Thoracic aorta (tissue), 2 donors: ENCODE measurements at regions not wholly inside any gene's neighbourhood (a gene's known extent, or its start where the extent isn't known, plus 50 kb on each side); places are given as distances from the start of the nearest gene placed in this dataset.
A peak's percentile ranks its signal among the peaks of the same experiment; 100 is the strongest.

Source experiments
- ATAC-seq: fragments of 150-250 bp; one replicate; pipeline ENCODE4 v1.8.0; 2017; ENCODE audit warnings: low read depth; ENCODE audit not compliant: insufficient number of reproducible peaks, low FRiP score
- DNase-seq: peaks from one replicate; pipeline ENCODE4 v3.0.0-alpha.2; 2020; ENCODE audit warnings: low spot score
- H3K27ac ChIP-seq, 2 donors: fragments of 200-600 bp; sonication (generic); 1 replicate in 1 of 2; 2 replicates in 1 of 2; pipeline ENCODE4 v1.5.1; 2016; ENCODE audit warnings: mild to moderate bottlenecking in 2 of 2, moderate library complexity in 2 of 2
- H3K27me3 ChIP-seq: fragments of 200-600 bp; sonication (generic); replicated peaks from 2 replicates; pipeline ENCODE4 v1.6.0; 2016; ENCODE audit warnings: mild to moderate bottlenecking; ENCODE audit not compliant: insufficient read depth
- H3K36me3 ChIP-seq: fragments of 200-600 bp; sonication (generic); one replicate; pipeline ENCODE4 v1.5.1; 2016
- H3K4me1 ChIP-seq, 2 donors: fragments of 200-600 bp; sonication (generic); 1 replicate in 1 of 2; 2 replicates in 1 of 2; pipeline versions ENCODE4 v1.5.1 to v1.6.0; 2016; ENCODE audit warnings: low read depth in 2 of 2, mild to moderate bottlenecking in 1 of 2; ENCODE audit not compliant: control insufficient read depth in 1 of 2
- H3K4me3 ChIP-seq: fragments of 200-600 bp; sonication (generic); 2 replicates; pipeline ENCODE4 v1.5.1; 2016; ENCODE audit warnings: mild to moderate bottlenecking
- H3K9me3 ChIP-seq: fragments of 200-600 bp; sonication (generic); 2 replicates; pipeline ENCODE4 v1.5.1; 2016
- CTCF ChIP-seq: fragments of 200-600 bp; sonication (generic); IDR thresholded peaks from one replicate; pipeline ENCODE4 v1.5.1; 2019; ENCODE audit warnings: antibody characterized with exemption

GRCh38 chr3:72595376-72595775 lies 252.9 kb downstream of the SHQ1 start:
- Histone ChIP-seq H3K27ac (no peak overlapping the region), H3K4me3 (no peak overlapping the region), H3K4me1 (peaks cover 0 to 16% of the 10 kb centered on the region in 2 donors), H3K36me3 (no peaks in the 10 kb centered on the region), H3K9me3 (no peaks in the 10 kb centered on the region), H3K27me3 (no peaks in the 10 kb centered on the region)
- TF ChIP-seq CTCF, result no peak
- DNase-seq (no peak), ATAC-seq (no peak)

GRCh38 chr3:72594615-72595215 lies 253.5 kb downstream of the SHQ1 start:
- Histone ChIP-seq H3K27ac (no peak overlapping the region), H3K27me3 (no peaks in the 10 kb centered on the region), H3K9me3 (no peaks in the 10 kb centered on the region), H3K4me1 (peaks cover 0 to 16% of the 10 kb centered on the region in 2 donors), H3K4me3 (no peak overlapping the region), H3K36me3 (no peaks in the 10 kb centered on the region)
- ATAC-seq (no peak), DNase-seq (no peak)
- no peak for TF ChIP-seq CTCF

GRCh38 chr3:72593881-72594397 lies 254.3 kb downstream of the SHQ1 start:
- no peaks in the 10 kb centered on the region for H3K36me3 ChIP-seq
- no peaks in the 10 kb centered on the region for H3K27me3 ChIP-seq
- peaks cover 0 to 16% of the 10 kb centered on the region in 2 donors for H3K4me1 ChIP-seq
- H3K9me3 ChIP-seq, result no peaks in the 10 kb centered on the region
- H3K4me3 ChIP-seq, result no peak overlapping the region
- ATAC-seq, result no peak
- no peak overlapping the region for H3K27ac ChIP-seq
- no peak for DNase-seq
- TF ChIP-seq CTCF, result no peak

- Histone ChIP-seq H3K4me3 (no peak overlapping the region), H3K4me1 (peaks cover 0 to 16% of the 10 kb centered on the region in 2 donors), H3K27me3 (no peaks in the 10 kb centered on the region), H3K36me3 (no peaks in the 10 kb centered on the region), H3K9me3 (no peaks in the 10 kb centered on the region), H3K27ac (peak overlapping the region; percentile 12 to 25)
- DNase-seq (peak; percentile 10), ATAC-seq (no peak)
- no peak for TF ChIP-seq CTCF
These were observed 256.5 kb downstream of the SHQ1 start for GRCh38 chr3:72591522-72592421.

GRCh38 chr3:72590732-72591221 lies 257.5 kb downstream of the SHQ1 start:
- Histone ChIP-seq H3K36me3 (no peaks in the 10 kb centered on the region), H3K27me3 (no peaks in the 10 kb centered on the region), H3K9me3 (no peaks in the 10 kb centered on the region), H3K27ac (peak overlapping the region; percentile 12 to 25), H3K4me3 (no peak overlapping the region), H3K4me1 (peaks cover 0 to 16% of the 10 kb centered on the region in 2 donors)
- ATAC-seq (no peak), DNase-seq (no peak)
- TF ChIP-seq CTCF, result no peak
